Astrocyte of the spinal cord (primary cell): ENCODE measurements at regions not wholly inside any gene's neighbourhood (a gene's known extent, or its start where the extent isn't known, plus 50 kb on each side); places are given as distances from the start of the nearest gene placed in this dataset.
A peak's percentile ranks its signal among the peaks of the same experiment; 100 is the strongest.

ENCODE experiments used
- DNase-seq: peaks from one replicate; pipeline ENCODE4 v3.0.0; 2011; ENCODE audit warnings: low read depth, low spot score
- H3K4me3 ChIP-seq: 2 replicates; pipeline ENCODE4 v1.5.1; 2011; ENCODE audit warnings: low read depth, mild to moderate bottlenecking, low read length, moderate library complexity
- in situ Hi-C: cut with HindIII; loops from 2 replicates; pipeline ENCODE4 v1.10.0; 2017; ENCODE audit warnings: low sequenced_read_pairs
- TF ChIP-seq, protein P1 (sequence below): IDR thresholded peaks from 2 replicates; pipeline ENCODE4 v1.5.1; 2012; ENCODE audit warnings: low read depth, mild to moderate bottlenecking, low read length, inconsistent platforms

- H3K4me3 ChIP-seq = no peak overlapping the region
- DNase-seq = no peak
- in situ Hi-C loops = no loop called here
- TF ChIP-seq, protein P1, sequence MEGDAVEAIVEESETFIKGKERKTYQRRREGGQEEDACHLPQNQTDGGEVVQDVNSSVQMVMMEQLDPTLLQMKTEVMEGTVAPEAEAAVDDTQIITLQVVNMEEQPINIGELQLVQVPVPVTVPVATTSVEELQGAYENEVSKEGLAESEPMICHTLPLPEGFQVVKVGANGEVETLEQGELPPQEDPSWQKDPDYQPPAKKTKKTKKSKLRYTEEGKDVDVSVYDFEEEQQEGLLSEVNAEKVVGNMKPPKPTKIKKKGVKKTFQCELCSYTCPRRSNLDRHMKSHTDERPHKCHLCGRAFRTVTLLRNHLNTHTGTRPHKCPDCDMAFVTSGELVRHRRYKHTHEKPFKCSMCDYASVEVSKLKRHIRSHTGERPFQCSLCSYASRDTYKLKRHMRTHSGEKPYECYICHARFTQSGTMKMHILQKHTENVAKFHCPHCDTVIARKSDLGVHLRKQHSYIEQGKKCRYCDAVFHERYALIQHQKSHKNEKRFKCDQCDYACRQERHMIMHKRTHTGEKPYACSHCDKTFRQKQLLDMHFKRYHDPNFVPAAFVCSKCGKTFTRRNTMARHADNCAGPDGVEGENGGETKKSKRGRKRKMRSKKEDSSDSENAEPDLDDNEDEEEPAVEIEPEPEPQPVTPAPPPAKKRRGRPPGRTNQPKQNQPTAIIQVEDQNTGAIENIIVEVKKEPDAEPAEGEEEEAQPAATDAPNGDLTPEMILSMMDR = no peak
Observed at GRCh38 chr6:134730013-134730412, 219.9 kb downstream of the ALDH8A1 start.

- H3K4me3 ChIP-seq = no peak overlapping the region
- TF ChIP-seq, protein P1 = no peak
- in situ Hi-C loops = no loop called here
- DNase-seq = peak; percentile 41
Observed at GRCh38 chr6:134729561-134729960, 220.3 kb downstream of the ALDH8A1 start.

- in situ Hi-C loops = no loop called here
- H3K4me3 ChIP-seq = no peak overlapping the region
- no peak for DNase-seq
- TF ChIP-seq, protein P1 = no peak
Observed at GRCh38 chr6:134727081-134727480, 222.8 kb downstream of the ALDH8A1 start.

DNA sequence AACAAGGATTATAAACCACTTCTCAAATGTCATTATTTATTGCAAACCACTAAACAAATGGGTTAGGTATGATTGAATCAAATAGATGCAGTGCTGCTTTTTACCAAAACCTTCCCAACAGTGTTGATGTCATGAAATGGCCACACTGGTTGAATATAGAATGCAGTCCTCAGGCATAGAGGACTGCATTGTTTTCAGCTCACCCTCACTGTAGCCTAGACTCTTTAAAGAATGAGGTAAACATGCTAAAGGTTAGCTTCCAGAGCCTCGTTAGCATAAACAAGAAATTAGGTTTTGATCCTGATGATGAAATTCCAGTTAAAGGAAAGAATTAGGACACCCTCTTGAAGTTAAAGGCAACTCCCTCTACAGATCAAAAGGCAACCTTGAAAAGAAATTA lies 224.3 kb downstream of the ALDH8A1 start:
- DNase-seq = no peak
- TF ChIP-seq, protein P1 = no peak
- no peak overlapping the region for H3K4me3 ChIP-seq
- in situ Hi-C loops = no loop called here

- peak; percentile 84 for DNase-seq
- in situ Hi-C loops = no loop called here
- H3K4me3 ChIP-seq = no peak overlapping the region
- TF ChIP-seq, protein P1 = no peak
Observed at GRCh38 chr6:134724771-134725340, 225.0 kb downstream of the ALDH8A1 start.

GRCh38 chr6:134723081-134723871 lies 226.6 kb downstream of the ALDH8A1 start:
- no peak overlapping the region for H3K4me3 ChIP-seq
- in situ Hi-C loops = no loop called here
- TF ChIP-seq, protein P1 = no peak
- DNase-seq = no peak
